Uterus (tissue), 3 donors: ENCODE measurements at regions not wholly inside any gene's neighbourhood (a gene's known extent, or its start where the extent isn't known, plus 50 kb on each side); places are given as distances from the start of the nearest gene placed in this dataset.
"Not testable (repeated sequence)": the region's sequence is repeated elsewhere in the genome, so short reads cannot be mapped to it uniquely, and the experiment has no call there.

Experiments used
- DNase-seq, 2 donors: peaks; one replicate each; pipeline ENCODE4 v3.0.0-alpha.2; 2019 to 2020
- H3K27ac ChIP-seq, 2 donors: fragments of 200-600 bp; sonication (generic); 1 replicate in 1 of 2; 2 replicates in 1 of 2; pipeline ENCODE4 v1.5.1; 2016 to 2018
- H3K27me3 ChIP-seq, 2 donors: fragments of 200-600 bp; sonication (generic); one replicate each; pipeline ENCODE4 v1.5.1; 2018 to 2019; ENCODE audit warnings: control low read depth in 1 of 2
- H3K36me3 ChIP-seq, 2 donors: fragments of 200-600 bp; sonication (generic); one replicate each; pipeline ENCODE4 v1.5.1; 2019; ENCODE audit warnings: control low read depth in 1 of 2
- H3K4me1 ChIP-seq, 2 donors: fragments of 200-600 bp; sonication (generic); one replicate each; pipeline ENCODE4 v1.5.1; 2018 to 2019; ENCODE audit warnings: control low read depth in 1 of 2
- H3K4me3 ChIP-seq, 2 donors: fragments of 200-600 bp; sonication (generic); 1 replicate in 1 of 2; 2 replicates in 1 of 2; pipeline ENCODE4 v1.5.1; 2018 to 2019; ENCODE audit warnings: mild to moderate bottlenecking in 1 of 2
- H3K9me3 ChIP-seq, 2 donors: fragments of 200-600 bp; sonication (generic); one replicate each; pipeline ENCODE4 v1.5.1; 2019; ENCODE audit warnings: control low read depth in 1 of 2
- CTCF ChIP-seq, 4 experiments: fragments of 200-600 bp in 2 of 4; fragments of 450-650 bp in 2 of 4; sonication (generic) in 2 of 4; IDR thresholded peaks; one replicate each; pipeline ENCODE4 v1.5.1; 2016 to 2019; ENCODE audit warnings: antibody characterized with exemption in 4 of 4, mild to moderate bottlenecking in 2 of 4, moderate library complexity in 1 of 4
- POLR2A ChIP-seq, 2 donors: fragments of 450-650 bp; IDR thresholded peaks; one replicate each; pipeline ENCODE4 v1.6.1; 2016; ENCODE audit warnings: antibody characterized with exemption in 2 of 2, mild to moderate bottlenecking in 1 of 2, moderate library complexity in 1 of 2
- intact Hi-C: fragments of 100-400 bp; cut with DNase I; formaldehyde crosslinking; loops from one replicate; pipeline ENCODE4 v1.15.1; 2023; ENCODE audit warnings: low total_unique reads
- donor health status: DM: yes; HTN: yes; CAD: no.

DNA sequence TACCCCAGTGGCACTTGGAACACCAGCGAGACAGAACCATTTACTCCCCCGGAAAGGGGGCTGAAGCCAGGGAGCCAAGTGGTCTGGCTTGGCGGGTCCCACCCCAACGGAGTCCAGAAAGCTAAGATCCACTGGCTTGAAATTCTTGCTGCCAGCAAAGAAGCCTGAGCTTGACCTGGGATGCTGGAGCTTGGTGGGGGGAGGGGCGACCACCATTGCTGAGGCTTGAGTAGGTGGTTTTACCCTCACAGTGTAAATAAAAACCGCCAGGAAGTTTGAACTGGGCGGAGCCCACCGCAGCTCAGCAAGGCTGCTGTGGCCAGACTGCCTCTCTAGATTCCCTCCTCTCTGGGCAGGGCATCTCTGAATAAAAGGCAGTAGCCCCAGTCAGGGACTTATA, 62.8 kb downstream of the RPS24 start:
- H3K4me1 ChIP-seq, H3K9me3 ChIP-seq, DNase-seq, H3K27ac ChIP-seq, H3K4me3 ChIP-seq, H3K27me3 ChIP-seq, H3K36me3 ChIP-seq, intact Hi-C loops: not testable (repeated sequence)

DNA sequence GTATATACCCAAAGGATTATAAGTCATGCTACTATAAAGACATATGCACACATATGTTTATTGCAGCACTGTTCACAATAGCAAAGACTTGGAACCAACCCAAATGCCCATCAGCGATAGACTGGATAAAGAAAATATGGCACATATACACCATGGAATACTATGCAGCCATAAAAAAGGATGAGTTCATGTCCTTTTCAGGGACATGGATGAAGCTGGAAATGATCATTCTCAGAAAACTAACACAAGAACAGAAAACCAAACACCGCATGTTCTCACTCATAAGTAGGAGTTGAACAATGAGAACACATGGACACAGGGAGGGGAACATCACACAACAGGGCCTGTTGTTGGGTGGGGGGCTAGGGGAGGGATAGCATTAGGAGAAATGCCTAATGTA, 68.9 kb downstream of the RPS24 start:
- H3K36me3 ChIP-seq, H3K4me3 ChIP-seq, H3K27ac ChIP-seq, DNase-seq, H3K9me3 ChIP-seq, H3K27me3 ChIP-seq, intact Hi-C loops, H3K4me1 ChIP-seq: not testable (repeated sequence)

DNA sequence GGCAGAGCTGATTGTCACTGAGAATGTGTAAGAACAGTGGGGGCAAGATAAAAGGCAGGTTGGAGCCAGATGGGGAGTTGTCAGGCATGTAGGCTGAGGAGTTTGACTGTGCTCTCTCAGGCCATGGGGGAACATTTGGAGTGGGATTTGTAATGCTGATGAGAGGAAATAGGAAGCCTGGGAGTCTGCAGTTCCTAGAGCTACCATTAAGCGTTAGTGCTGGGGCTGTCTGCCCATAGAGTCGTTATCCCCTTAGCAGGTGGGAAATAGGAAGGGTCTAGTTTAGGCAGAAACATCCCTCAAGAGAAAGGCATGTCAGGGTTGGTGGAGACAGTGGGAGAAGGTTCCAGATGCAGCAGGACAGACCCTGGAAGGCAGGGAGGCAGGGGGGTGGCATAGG, 75.5 kb downstream of the RPS24 start:
- DNase-seq: no peak
- Histone ChIP-seq H3K9me3 (no peaks in the 10 kb centered on the region), H3K36me3 (no peaks in the 10 kb centered on the region), H3K4me3 (no peak overlapping the region), H3K27ac (no peak overlapping the region), H3K4me1 (no peaks in the 10 kb centered on the region), H3K27me3 (no peaks in the 10 kb centered on the region)
- intact Hi-C loops: no loop called here
- TF ChIP-seq CTCF (IDR thresholded peaks at IDR 0.05): no peak
- no peak for TF ChIP-seq POLR2A (IDR thresholded peaks at IDR 0.05)

GRCh38 chr10:78115135-78115853, 81.6 kb downstream of the RPS24 start:
- Histone ChIP-seq H3K4me3 (no peak overlapping the region), H3K4me1 (no peaks in the 10 kb centered on the region), H3K27me3 (no peaks in the 10 kb centered on the region), H3K9me3 (no peaks in the 10 kb centered on the region), H3K27ac (no peak overlapping the region), H3K36me3 (no peaks in the 10 kb centered on the region)
- intact Hi-C loops: no loop called here
- TF ChIP-seq POLR2A (IDR thresholded peaks at IDR 0.05) (no peak), CTCF (IDR thresholded peaks at IDR 0.05) (no peak)
- no peak for DNase-seq

DNA sequence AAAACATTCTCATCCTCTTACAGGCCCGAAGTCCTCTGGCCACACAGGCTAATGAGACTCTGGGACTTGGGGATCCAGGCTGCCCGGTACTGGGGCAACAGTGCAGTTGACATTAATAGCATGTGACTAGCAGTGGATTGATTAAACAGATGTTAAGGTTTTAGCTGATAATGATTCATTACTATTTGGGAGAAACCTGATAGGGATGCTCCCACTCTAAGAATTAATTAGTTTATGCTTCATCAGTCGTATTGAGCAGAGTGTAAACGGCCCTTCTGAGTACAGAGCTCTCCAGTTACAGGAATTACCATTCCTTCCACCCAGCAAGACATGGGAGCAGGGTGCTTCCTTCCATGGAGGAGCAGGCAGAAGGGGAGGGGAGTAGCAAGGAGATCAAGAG, 82.7 kb downstream of the RPS24 start:
- H3K27ac ChIP-seq: no peak overlapping the region
- intact Hi-C loops: no loop called here

DNA sequence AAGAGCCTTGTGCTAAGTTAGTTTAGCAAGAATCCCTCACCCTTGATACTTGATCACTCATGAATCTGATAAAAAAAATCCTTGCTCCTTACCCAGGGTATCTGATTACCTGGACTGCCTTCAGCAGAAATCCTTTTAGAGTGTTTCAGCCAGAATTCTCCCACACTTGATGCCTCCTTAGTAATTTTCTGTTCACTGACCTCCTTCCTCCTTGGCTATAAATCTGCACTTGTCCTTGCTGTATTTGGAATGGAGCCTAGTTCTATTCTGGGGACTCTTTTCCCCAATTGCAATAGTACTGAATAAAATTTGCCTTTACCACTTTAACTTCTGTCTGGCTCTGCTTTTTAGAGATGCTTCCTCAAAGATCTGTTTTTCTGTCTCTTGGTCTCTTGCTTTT, 84.9 kb downstream of the RPS24 start:
- peaks cover 0 to 7% of the 10 kb centered on the region in 2 donors for H3K9me3 ChIP-seq
- H3K36me3 ChIP-seq: no peaks in the 10 kb centered on the region
- H3K4me3 ChIP-seq: no peak overlapping the region
- intact Hi-C loops: no loop called here
- no peak overlapping the region for H3K27ac ChIP-seq
- TF ChIP-seq CTCF (IDR thresholded peaks at IDR 0.05) (no peak), POLR2A (IDR thresholded peaks at IDR 0.05) (no peak)
- DNase-seq: no peak
- H3K4me1 ChIP-seq: no peaks in the 10 kb centered on the region
- H3K27me3 ChIP-seq: no peaks in the 10 kb centered on the region

More for the DNA sequence above, 82.7 kb downstream of the RPS24 start:
- Histone ChIP-seq H3K36me3 (no peaks in the 10 kb centered on the region), H3K4me3 (no peak overlapping the region), H3K9me3 (no peaks in the 10 kb centered on the region), H3K4me1 (no peaks in the 10 kb centered on the region), H3K27me3 (no peaks in the 10 kb centered on the region)
- DNase-seq: no peak
- TF ChIP-seq POLR2A (IDR thresholded peaks at IDR 0.05): no peak
- no peak for TF ChIP-seq CTCF (IDR thresholded peaks at IDR 0.05)
